ENCODE measurements at regions not wholly inside any gene's neighbourhood (a gene's known extent, or its start where the extent isn't known, plus 50 kb on each side); places are given as distances from the start of the nearest gene placed in this dataset.

DNA sequence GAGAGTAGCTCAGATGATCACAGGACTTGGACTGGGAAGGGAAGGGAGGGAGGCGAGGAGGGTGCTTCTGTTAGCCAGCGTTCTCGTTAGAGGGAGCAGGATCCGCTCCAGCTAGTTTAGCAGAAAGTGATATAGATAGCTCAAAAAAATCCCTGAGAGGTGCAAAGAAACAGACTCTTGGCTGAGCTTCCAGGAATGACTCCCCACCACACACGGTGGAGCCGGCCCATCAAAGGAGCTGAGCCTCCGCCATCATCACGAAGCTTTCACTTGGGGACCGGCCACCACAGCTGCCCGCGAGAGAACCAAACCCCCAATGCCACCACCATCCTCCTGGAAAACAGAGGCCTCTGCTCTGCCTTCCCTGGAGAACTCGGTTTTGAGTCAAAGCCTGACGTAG, 124.6 kb upstream of the BCL2L14 start:
- Mint-ChIP-seq H3K27me3 (peaks cover 0 to 4% (median 0%) of the 10 kb centered on the region in 5 donors), H3K9me3 (peaks cover 0 to 3% (median 0%) of the 10 kb centered on the region in 9 donors), H3K4me1 (peaks cover 0 to 9% (median 6%) of the 10 kb centered on the region in 4 donors), H3K36me3 (no peaks in the 10 kb centered on the region), H3K4me3 (no peak overlapping the region), H3K27ac (no peak overlapping the region)
- DNase-seq (no peak), ATAC-seq (no peak)
- POLR2A ChIA-PET, result no interaction called here

DNA sequence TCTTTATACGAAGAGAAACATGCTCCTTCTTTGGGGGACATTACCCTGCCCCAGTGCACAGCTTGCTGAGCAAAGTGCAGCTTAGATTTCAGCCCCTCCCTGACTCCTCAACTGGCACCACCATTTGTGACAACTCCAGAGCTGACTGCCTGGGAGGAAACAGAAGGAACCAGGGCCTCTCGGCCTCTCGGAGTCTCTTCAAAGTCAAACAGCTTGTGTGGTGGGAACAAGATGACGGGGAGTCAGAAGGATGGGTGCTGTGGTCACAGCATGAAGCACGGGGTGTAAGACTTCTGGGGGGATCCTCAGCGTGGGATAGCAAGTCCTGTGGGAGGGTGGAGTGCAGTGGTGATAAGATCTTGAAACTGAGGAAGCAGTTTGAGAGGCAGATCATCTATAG, 123.5 kb upstream of the BCL2L14 start:
- Mint-ChIP-seq H3K27me3 (peaks cover 0 to 4% (median 0%) of the 10 kb centered on the region in 5 donors), H3K27ac (peak overlapping the region in 5 of 10 donors; percentile 10 to 61 (median 45)), H3K9me3 (peaks cover 0 to 3% (median 0%) of the 10 kb centered on the region in 9 donors), H3K36me3 (no peaks in the 10 kb centered on the region), H3K4me3 (no peak overlapping the region), H3K4me1 (peaks cover 0 to 9% (median 6%) of the 10 kb centered on the region in 4 donors)
- POLR2A ChIA-PET, result no interaction called here
- ATAC-seq, result no peak
- DNase-seq, result no peak

DNA sequence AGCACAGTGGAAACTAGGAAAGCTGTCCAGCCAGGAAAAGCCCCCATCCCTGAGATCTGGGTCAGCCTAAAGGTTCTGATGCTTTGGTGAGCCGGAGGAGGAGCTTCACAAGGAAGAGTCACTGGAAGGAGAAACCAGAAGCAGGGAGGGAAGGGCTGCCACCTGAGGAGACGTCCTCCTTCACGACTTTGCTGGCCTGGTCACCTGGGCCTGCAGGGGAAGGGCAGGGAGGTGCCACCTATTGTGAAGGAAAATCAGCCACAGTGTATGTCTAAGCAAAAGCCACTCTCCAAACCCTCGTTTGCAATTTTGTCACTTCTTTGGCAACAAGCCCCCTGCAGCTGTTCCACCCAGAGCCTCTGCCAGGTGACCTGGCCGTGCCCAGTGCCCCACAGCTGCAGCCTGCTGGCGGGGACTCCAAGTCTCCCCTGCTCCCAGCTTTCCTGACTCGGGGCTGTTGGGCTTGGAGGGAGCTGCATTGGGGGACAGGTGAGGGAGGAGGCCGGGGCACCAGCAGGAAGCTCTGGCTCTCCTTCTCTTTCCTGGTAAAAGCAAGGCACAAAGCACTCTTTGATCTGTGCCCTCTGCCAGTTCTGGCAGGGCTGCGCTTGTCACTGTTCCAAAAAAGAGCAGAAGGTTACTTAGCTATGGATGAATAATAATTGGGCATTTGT, 120.9 kb upstream of the BCL2L14 start:
- Mint-ChIP-seq H3K27me3 (peaks cover 0 to 2% (median 0%) of the 10 kb centered on the region in 5 donors), H3K4me1 (peaks cover 4 to 22% (median 12%) of the 10 kb centered on the region in 4 donors), H3K9me3 (peaks cover 0 to 2% (median 0%) of the 10 kb centered on the region in 9 donors), H3K36me3 (no peaks in the 10 kb centered on the region), H3K4me3 (no peak overlapping the region), H3K27ac (no peak overlapping the region)
- no peak for DNase-seq
- ATAC-seq, result no peak
- POLR2A ChIA-PET, result interaction anchor here (1.6 kb wide), 1 partner anchor 9 kb away, joined by 6 read pairs; no protein-coding TSS in a partner anchor

DNA sequence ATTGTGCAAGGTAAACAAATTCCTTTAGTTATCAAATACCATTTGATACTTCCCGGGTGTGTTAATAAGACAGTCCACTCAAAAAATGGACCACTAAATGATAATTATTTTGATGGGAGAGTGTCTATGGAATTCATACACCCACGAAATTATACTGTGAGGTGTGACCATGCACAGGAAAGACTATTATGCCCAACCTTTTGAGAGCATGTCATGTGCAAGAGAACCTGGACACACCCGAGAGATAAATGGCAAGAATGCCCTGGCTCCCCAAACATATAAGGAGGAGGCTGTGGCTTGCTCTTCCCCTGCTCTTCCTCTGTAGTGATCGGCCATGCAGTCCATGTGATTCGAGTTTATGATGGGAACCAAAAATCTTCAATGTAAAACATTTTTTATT, 119.5 kb upstream of the BCL2L14 start:
- no peak for ATAC-seq
- POLR2A ChIA-PET, result no interaction called here
- no peak overlapping the region for H3K27ac Mint-ChIP-seq
- DNase-seq, result no peak
- peaks cover 4 to 22% (median 12%) of the 10 kb centered on the region in 4 donors for H3K4me1 Mint-ChIP-seq
- no peak overlapping the region for H3K4me3 Mint-ChIP-seq
- H3K27me3 Mint-ChIP-seq, result peaks cover 3 to 7% (median 5%) of the 10 kb centered on the region in 5 donors
- no peaks in the 10 kb centered on the region for H3K36me3 Mint-ChIP-seq
- H3K9me3 Mint-ChIP-seq, result no peaks in the 10 kb centered on the region

DNA sequence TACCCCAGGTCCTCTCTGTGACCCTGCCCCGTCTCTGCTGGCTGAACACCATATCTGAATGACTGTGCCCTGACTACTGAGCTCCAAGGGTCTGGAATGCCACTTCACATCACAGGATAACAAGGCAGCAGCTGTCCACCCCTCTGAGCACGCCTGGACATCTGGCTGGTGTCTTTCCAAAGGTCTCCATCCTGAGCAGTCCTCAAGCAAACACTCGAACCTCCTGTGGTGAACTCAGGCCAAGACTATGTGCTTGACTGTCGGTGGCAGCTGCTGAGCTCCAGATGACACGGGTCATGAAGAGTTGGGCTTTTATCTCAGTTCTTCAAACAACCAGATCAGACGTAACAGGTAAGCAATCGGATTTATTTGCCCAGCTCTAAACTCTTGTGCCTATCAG, 117.2 kb upstream of the BCL2L14 start:
- ATAC-seq (no peak), DNase-seq (no peak)
- Mint-ChIP-seq H3K4me3 (no peak overlapping the region), H3K4me1 (peaks cover 6 to 12% (median 10%) of the 10 kb centered on the region in 4 donors), H3K36me3 (no peaks in the 10 kb centered on the region), H3K27ac (peak overlapping the region in 1 of 10 donors; percentile 28), H3K9me3 (no peaks in the 10 kb centered on the region), H3K27me3 (peaks cover 3 to 19% (median 9%) of the 10 kb centered on the region in 5 donors)
- POLR2A ChIA-PET, result interaction anchor here (0.6 kb wide), 1 partner anchor 508 kb away, joined by 3 read pairs; no protein-coding TSS in a partner anchor

DNA sequence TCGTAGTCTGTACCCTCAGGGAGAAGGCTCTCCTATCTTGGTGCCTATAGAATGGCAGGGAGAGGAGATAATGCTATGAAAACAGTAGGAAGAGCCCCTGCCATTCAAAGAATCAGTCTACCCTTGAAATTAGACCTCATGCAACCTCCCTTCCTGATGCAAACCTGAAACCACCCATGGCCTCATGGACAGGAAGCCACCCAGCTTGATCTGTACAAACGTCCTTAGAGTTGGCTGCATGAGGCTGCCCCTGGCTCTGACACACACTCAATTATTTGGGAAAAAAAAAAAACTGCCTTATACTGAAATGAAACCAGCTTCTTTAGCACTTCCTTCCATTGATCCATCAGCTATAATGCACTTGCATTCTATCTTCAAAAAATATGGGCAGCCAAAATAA, 116.6 kb upstream of the BCL2L14 start:
- Mint-ChIP-seq H3K27me3 (peaks cover 3 to 19% (median 9%) of the 10 kb centered on the region in 5 donors), H3K27ac (peak overlapping the region in 1 of 10 donors; percentile 0), H3K4me1 (peaks cover 9 to 15% (median 11%) of the 10 kb centered on the region in 4 donors), H3K9me3 (no peaks in the 10 kb centered on the region), H3K4me3 (no peak overlapping the region), H3K36me3 (no peaks in the 10 kb centered on the region)
- POLR2A ChIA-PET, result no interaction called here
- ATAC-seq, result no peak
- DNase-seq, result no peak

DNA sequence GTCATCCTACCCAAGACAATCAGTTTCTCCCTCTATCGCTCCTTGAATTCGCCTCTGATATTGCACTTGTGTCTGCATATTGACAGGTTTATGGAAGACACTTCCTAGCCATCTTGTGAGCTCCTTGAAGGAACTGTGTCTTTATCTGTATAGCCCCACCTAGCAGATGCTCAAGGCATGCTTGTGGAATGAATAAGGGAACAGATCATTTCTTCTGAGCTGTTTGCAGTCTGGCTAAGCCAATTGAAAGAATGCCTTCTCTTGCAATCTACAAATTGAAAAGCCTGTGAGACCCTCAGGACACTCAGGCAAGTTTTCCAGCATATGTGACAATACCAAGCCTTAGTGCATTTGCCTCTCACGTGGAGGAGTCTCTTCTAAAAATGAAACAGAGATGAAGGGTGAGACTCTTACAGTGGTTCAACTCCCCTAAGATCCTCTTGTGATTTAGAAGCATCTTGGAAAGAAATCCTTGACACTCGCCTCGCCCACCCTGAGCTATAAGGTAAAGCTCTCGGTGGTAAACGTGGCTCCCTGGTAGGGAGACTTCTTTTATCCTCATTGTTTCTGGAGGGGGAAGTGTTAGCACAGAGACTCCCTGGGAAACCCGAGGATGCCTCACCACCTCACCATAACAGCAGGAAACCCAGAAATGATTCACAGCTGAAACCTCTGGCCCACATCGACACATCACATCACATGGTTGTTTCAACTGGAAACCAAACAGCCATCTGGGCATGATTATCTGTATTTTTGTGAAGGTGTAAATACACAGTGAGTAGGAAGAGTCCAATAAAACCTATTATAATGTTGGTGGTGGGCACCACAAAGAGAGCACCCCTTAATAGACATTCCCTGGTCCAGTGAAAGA, 112.3 kb upstream of the BCL2L14 start:
- no peak for ATAC-seq
- H3K27ac Mint-ChIP-seq, result peak overlapping the region in 4 of 10 donors; percentile 5 to 69 (median 26)
- H3K27me3 Mint-ChIP-seq, result peaks cover 3 to 19% (median 9%) of the 10 kb centered on the region in 5 donors
- peaks cover 9 to 16% (median 11%) of the 10 kb centered on the region in 4 donors for H3K4me1 Mint-ChIP-seq
- no peaks in the 10 kb centered on the region for H3K36me3 Mint-ChIP-seq
- DNase-seq, result peak in 1 of 10 donors; percentile 6
- H3K4me3 Mint-ChIP-seq, result peak overlapping the region in 1 of 10 donors; percentile 18
- H3K9me3 Mint-ChIP-seq, result no peaks in the 10 kb centered on the region
- POLR2A ChIA-PET, result interaction anchor here (1.3 to 2.1 kb wide), 2 partner anchors 8 to 20 kb away, joined by 3 to 6 read pairs; no protein-coding TSS in a partner anchor

DNA sequence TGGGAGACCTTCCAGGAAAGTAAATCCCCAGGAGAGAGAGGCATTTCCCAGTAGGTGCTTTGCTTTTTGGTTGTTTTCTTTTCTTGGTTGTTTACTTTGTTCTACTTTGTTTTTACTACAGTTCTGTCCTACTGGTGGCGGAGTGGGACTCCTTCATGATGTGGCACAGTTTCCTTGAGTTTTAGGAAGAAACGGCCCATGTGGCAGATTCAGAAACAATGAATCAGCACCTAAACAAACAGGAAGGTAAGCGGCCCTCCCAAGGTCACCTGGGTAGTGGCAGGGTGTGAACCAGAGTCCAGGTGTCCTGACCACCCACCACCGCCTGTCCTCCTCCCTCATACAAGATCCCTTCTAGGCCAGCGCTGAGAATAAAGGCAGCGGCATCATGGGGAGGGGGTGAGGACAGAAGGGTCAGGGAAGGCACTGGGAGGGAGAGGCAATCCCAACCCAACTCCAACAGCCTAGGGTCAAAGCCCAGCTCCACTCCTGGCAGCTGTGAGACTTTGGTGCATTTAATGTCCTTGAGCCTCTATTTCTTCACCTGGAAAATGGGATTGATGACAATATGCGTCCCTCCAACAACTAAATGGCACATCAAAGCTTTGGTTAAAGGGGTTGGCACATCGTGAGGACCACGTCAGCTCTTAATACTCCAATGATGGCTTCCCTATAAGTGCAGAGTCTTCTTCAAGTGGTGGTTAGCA, 111.5 kb upstream of the BCL2L14 start:
- Mint-ChIP-seq H3K27ac (peak overlapping the region in 2 of 10 donors; percentile 40 to 69), H3K4me3 (peak overlapping the region in 1 of 10 donors; percentile 18), H3K4me1 (peaks cover 6 to 13% (median 8%) of the 10 kb centered on the region in 4 donors), H3K27me3 (peaks cover 3 to 19% (median 9%) of the 10 kb centered on the region in 5 donors), H3K36me3 (no peaks in the 10 kb centered on the region), H3K9me3 (no peaks in the 10 kb centered on the region)
- POLR2A ChIA-PET, result interaction anchor here (1.3 to 2.1 kb wide), 2 partner anchors 9 to 19 kb away, joined by 3 to 6 read pairs; no protein-coding TSS in a partner anchor
- ATAC-seq, result no peak
- DNase-seq, result no peak

DNA sequence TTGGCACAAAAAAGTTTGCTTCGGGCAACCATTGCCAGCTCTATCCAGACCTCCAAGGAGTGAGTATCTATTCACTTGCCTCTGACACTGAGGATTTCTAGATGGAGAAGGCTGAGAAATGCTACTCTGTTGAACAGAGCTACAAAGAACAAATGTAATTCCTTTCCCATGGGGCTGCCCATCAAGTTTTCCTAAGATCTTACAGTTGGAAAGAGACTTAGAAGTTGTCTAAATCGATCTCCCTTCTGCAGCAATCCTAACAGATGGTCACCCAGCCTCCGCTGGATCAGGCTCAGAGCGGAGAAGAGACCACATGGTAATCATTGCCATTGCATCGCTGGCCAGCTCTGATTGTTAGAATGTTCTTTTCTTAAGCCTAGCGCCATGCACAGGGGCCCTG, 110.1 kb upstream of the BCL2L14 start:
- no peak overlapping the region for H3K4me3 Mint-ChIP-seq
- no peaks in the 10 kb centered on the region for H3K36me3 Mint-ChIP-seq
- no peak for DNase-seq
- peaks cover 0 to 10% (median 6%) of the 10 kb centered on the region in 4 donors for H3K4me1 Mint-ChIP-seq
- H3K27ac Mint-ChIP-seq, result no peak overlapping the region
- ATAC-seq, result no peak
- H3K27me3 Mint-ChIP-seq, result peaks cover 2 to 19% (median 7%) of the 10 kb centered on the region in 5 donors
- POLR2A ChIA-PET, result interaction anchor here (0.7 kb wide), 1 partner anchor 117 kb away, joined by 4 read pairs; no protein-coding TSS in a partner anchor
- H3K9me3 Mint-ChIP-seq, result no peaks in the 10 kb centered on the region

DNA sequence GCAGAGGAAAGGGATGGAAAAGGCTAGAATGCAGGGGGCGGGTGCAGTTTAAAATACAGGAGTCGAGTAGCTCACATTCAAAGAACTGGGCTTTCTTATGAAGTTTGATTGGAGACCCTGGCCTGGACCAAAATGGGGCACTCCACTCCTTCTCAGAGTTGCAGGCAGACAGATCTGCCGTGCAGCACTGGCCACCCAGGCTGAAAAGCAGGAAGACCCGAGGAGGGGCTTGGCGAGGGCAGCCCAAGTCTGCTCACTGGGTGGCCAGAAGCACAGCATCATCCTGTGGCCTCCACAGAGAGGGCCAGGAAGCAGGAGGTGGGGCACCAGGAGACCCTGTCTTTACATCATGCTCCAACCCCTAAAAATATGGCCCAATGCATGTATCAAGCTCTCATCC, 109.1 kb upstream of the BCL2L14 start:
- Mint-ChIP-seq H3K27ac (no peak overlapping the region), H3K9me3 (no peaks in the 10 kb centered on the region), H3K27me3 (peaks cover 0 to 10% (median 2%) of the 10 kb centered on the region in 5 donors), H3K36me3 (no peaks in the 10 kb centered on the region), H3K4me1 (peaks cover 0 to 10% (median 6%) of the 10 kb centered on the region in 4 donors), H3K4me3 (no peak overlapping the region)
- DNase-seq, result no peak
- ATAC-seq, result no peak
- POLR2A ChIA-PET, result no interaction called here

DNA sequence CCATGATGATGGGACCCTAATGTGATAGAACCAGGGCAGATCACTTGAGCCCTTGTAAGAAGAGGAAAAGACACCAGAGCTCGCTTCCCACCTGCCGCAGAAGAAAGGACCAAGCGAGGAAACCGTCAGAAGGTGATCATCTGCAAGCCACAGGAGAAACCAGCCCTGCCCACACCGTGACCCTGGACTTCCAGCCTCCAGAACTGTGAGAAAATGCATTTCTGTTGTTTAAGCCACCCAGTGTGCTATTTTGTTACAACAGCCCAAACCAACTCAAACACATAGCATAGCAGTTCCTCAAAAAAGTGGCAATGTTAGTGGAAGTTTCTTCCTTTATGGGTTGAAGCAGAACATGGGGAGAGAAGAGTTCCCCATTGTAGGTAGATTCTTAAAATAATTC, 107.9 kb upstream of the BCL2L14 start:
- Mint-ChIP-seq H3K27me3 (peaks cover 0 to 7% (median 2%) of the 10 kb centered on the region in 5 donors), H3K4me1 (peaks cover 0 to 10% (median 8%) of the 10 kb centered on the region in 4 donors), H3K9me3 (no peaks in the 10 kb centered on the region), H3K4me3 (no peak overlapping the region), H3K27ac (no peak overlapping the region), H3K36me3 (no peaks in the 10 kb centered on the region)
- no peak for DNase-seq
- POLR2A ChIA-PET, result interaction anchor here (0.6 kb wide), 1 partner anchor 25 kb away, joined by 4 read pairs; no protein-coding TSS in a partner anchor
- no peak for ATAC-seq

DNA sequence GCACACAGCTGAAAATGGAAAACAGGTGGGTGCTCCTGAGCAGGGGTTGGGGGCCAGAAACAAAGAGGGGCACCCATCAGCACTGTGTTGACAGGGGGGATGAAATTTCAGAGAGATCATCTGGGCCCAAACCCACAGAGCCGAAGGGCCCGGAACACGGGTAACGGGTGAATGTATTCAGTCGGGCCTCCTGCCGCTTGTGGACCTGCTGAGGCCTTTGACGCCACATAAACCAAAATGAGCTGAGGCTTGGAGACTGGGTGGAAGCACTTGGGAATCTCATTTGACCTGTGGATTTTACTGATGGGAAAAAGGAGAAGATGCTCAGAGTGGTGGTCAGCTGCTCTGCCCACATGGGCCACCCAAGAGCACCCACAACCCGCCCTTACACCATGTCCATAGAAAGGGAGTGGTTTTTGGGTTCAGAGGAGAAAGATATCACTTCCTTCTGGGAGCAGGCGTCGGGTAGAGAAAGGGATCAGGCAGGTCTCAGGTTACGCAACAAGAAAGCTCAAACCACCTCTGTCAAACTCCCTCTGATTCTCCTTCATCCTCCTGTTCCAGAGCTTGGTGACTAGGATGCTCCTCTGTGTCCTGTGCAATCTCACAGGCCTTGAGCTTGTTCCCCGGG, 106.8 kb upstream of the BCL2L14 start:
- Mint-ChIP-seq H3K27me3 (no peaks in the 10 kb centered on the region), H3K9me3 (no peaks in the 10 kb centered on the region), H3K27ac (no peak overlapping the region), H3K36me3 (no peaks in the 10 kb centered on the region), H3K4me1 (peaks cover 0 to 5% (median 4%) of the 10 kb centered on the region in 4 donors), H3K4me3 (no peak overlapping the region)
- POLR2A ChIA-PET, result interaction anchor here (1.4 kb wide), 1 partner anchor 44 kb away, joined by 3 read pairs; no protein-coding TSS in a partner anchor
- no peak for ATAC-seq
- DNase-seq, result no peak
